GM18502 (cell line): ENCODE measurements at regions not wholly inside any gene's neighbourhood (a gene's known extent, or its start where the extent isn't known, plus 50 kb on each side); places are given as distances from the start of the nearest gene placed in this dataset.
"Not testable (repeated sequence)": the region's sequence is repeated elsewhere in the genome, so short reads cannot be mapped to it uniquely, and the experiment has no call there.

Source experiments
- ATAC-seq: cut with Tn5 transposase; IDR thresholded peaks from one replicate; pipeline ENCODE4 v1.9.1; 2021; ENCODE audit warnings: mild to moderate bottlenecking; ENCODE audit not compliant: unreplicated experiment, poor library complexity

- ATAC-seq, result no peak
Measured at GRCh38 chr6:95660544-95660943, 83.2 kb downstream of the MANEA start.

GRCh38 chr6:95670011-95670463 is 92.7 kb downstream of the MANEA start:
- no peak for ATAC-seq

- ATAC-seq, result no peak
Measured at GRCh38 chr6:95676011-95676628, 98.8 kb downstream of the MANEA start.

DNA sequence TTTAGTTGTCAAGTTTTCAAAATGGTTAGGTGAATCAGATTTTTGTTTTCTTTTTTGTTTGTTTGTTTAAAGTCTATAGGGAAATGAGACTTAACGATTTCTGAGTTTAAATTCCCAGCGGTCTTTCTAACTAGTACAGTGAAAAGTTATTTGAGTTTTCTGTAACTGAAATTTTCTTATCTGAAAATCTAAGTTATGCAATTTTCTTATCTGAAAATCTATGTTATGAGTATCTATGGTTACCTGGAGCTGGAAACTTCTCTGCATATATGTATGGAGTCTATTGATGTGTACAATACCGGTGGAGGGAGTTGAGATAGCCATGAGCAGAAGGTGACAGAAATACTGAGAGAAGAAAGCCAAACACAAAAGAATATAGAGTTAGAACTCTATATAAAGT is 102.6 kb downstream of the MANEA start:
- ATAC-seq, result no peak

DNA sequence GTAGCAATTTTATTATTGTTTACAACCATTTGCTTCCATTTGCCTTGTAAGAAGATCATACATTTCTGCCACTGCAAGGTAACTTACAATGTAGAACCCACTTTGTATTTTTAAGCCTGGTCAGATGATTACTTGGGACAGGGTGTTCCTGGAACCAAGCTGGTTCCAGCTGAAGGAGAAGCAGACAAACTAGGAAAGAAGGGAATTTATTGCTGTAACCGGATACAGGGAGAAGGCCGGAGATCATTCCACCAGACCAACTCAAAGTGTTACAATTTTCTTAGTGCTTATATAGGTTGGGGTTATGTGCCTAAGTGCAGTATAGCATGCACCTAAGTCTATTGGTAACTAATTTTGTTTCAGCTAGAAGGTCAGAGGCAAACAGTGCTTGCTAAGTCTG is 104.4 kb downstream of the MANEA start:
- ATAC-seq, result no peak

DNA sequence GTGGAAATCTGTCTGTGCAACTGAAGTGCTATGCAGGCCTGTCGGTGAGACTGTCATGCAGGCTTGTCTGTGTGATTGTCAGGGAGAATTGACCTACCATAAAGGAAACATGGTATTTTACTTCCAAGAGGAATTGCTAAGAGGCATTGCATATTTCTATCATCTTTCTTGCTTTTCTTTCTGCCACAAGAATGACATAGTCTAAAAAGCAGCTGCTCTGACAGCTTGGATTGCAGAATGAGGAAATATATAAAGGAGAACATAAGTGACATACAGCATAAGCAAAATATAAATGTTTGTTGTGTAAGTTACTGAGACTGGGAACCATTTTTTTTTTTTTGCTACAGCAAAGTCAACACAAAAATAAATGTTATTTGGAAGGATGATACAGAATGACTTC is 105.1 kb downstream of the MANEA start:
- no peak for ATAC-seq

- no peak for ATAC-seq
Measured at GRCh38 chr6:95685822-95686221, 108.5 kb downstream of the MANEA start.

GRCh38 chr6:95686272-95686671 is 108.9 kb downstream of the MANEA start:
- ATAC-seq, result no peak

DNA sequence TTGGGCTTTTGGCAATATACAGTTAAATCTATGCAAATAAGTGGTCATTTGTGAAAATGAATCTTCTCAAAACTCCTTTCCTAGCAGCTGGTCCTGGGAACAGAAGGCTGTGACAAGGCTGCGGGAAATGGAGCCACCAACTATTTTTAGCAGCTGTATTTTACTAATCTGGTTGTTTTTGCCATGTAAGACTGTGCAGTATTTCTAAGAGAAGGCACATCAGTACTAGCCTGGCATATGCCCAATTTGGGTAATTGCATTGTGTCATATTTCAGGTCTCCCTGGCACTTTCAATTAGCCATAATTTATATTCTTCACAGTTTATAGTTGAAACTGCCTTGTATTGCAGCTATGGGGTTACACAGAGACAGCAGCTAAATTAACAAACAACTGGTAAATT is 109.6 kb downstream of the MANEA start:
- ATAC-seq, result no peak

DNA sequence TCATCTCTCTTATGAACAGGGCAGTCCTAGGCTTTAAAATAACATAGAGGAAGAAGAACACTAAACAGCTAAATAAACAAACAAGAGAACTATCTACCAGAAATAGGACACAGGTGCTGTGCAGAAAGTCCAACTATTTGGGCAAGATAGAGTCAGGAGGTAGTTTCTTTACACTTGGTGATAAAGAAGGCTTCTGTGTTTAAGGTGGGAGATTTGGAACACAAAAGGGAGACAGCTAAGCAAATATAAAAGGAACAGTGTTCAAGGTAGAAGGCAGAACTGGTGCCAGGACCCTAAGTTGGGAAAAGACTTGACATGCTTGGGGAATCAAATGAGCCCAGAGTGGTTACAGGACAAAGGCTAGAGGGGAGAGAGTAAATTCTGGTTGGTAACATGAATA is 110.5 kb downstream of the MANEA start:
- ATAC-seq, result no peak

DNA sequence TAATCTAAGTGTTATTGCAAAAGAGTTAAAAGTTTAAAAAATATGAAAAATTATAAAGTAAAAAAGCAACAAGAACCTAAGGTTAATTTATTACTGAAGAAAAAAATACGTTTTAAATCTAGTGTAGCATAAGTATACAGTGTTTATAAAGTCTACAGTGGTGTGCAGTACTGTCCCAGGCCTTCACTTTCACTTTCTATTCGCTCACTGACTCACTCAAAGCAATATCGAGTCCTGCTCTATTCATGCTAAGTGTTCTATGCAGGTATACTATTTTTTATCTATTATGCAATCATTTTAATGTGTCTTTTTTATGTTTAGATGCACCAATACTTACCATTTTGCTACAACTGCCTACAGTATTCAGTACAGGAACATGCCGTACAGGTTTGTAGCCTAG is 113.0 kb downstream of the MANEA start:
- ATAC-seq, result peak; percentile 77

DNA sequence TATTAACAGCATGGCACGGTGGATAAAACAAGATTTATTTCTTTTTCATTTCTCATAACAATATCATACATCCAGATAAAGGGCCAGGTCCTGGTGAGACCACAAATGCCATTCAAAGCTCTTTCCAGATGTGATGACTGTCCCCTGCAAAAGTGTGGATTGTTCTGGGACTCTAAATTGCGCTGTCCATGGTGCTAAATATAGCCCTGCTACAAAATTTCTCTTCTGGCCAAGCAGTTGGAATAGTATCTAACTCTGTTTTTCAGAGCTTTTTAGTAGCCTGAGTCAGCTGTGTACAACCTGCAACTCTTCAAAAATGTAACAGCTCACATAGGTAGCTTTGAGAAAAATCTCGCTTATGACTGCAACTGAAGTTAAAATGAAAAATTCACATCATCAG is 115.8 kb downstream of the MANEA start:
- ATAC-seq, result no peak

DNA sequence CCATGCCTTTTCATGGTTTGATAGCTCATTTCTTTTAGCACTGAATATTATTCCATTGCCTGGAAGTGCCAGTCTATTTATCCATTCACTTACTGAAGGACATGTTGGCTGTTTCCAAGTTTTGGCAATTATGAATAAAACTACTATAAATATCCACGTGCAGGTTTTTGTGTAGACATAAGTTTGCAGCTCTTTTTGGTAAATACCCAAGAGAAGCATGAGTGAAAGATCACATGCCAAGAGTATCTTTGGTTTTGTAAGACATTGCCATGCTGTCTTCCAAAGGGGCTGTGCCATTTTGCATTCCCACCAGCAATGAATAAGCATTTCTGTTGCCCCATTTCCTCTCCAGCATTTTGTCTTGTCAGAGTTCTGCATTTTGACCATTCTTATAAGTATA is 120.9 kb downstream of the MANEA start:
- ATAC-seq, result no peak

- no peak for ATAC-seq
Measured at GRCh38 chr6:95723638-95724037, 146.3 kb downstream of the MANEA start.

- no peak for ATAC-seq
Measured at GRCh38 chr6:95725344-95725743, 148.0 kb downstream of the MANEA start.

- no peak for ATAC-seq
Measured at GRCh38 chr6:95740157-95740556, 162.8 kb downstream of the MANEA start.

- no peak for ATAC-seq
Measured at GRCh38 chr6:95741045-95741444, 163.7 kb downstream of the MANEA start.

DNA sequence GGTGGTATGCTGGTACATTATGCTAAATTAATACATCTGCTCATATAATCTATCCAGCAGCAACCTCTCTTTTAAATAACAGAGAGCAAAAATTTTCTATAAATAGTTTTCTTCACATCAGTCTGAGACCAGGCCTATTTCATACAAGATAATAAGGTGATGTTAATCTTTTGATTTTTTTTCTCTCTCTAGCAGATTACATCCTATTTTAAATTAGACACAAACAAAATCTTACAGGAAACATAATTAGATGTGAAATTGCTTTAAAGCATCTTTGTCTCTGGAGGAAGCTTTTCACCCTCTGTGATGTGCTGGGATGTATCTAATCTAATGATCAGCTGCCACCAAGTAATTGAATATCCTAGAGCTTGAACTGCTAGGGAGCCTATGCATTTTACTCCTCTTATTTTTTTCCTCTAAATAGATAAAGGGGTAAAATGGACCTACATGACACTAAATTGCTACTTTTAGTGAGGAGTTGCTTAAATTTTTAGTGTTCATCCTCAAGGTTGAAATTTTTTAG is 165.5 kb downstream of the MANEA start:
- ATAC-seq, result no peak

DNA sequence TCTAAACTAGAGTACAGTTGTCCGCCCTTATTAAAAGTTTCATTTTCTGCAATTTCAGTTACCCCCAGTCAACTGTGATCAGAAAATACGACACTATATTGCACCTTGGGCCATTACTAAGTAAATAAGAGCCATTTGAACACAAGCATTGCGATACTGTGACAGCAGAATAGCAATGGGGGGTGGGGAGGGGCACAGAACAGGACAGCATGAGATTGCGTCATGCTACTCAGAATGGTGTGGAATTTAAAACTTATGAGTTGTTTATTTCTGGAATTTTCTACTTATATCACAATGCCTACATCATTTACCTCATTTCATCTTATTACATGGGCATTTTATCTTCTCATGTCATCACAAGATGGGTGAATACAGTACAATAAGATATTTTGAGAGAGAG is 166.3 kb downstream of the MANEA start:
- no peak for ATAC-seq

DNA sequence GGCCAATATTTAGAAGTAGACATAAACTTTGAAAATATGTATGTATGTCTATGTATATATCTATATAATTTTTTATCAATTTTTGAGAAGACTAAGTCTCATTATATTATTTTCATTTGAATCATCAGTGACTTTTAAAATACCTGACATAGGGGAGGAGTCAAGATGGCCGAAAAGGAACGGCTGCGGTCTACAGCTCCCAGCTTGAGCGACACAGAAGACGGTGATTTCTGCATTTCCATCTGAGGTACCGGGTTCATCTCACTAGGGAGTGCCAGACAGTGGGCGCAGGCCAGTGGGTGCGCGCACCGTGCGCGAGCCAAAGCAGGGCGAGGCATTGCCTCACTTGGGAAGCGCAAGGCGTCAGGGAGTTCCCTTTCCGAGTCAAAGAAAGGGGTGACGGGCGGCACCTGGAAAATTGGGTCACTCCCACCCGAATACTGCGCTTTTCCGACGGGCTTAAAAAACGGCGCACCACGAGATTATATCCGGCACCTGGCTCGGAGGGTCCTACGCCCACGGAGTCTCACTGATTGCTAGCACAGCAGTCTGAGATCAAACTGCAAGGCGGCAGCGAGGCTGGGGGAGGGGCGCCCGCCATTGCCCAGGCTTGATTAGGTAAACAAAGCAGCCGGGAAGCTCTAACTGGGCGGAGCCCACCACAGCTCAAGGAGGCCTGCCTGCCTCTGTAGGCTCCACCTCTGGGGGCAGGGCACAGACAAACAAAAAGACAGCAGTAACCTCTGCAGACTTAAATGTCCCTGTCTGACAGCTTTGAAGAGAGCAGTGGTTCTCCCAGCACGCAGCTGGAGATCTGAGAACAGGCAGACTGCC is 181.1 kb downstream of the MANEA start:
- ATAC-seq, result not testable (repeated sequence)

DNA sequence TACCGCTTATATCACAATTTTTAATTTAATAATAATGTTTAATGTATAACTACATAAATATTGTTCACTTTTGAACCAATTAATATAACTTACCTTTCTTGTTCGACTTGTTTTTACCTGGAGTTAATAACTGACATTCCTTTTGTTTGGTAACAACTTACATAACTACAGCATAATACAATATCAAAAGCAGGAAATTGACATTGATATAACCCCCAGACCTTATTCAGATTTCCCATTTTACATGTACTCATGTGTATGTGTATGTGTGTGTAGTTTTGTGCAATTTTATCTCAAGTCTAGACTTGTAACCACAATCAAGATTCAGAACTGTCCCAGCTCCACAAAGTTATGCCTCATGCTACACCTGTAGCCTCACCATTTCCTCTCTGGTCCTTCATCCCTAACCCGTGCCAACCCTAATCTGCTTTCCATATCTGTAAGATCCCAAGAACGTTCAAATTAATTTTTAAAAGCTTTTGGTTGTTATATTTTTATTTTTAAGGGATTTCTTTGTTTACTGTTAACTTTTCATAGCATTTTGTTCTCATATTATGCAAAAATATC is 190.6 kb downstream of the MANEA start:
- ATAC-seq, result no peak
